GM21390 (cell line): ENCODE measurements at regions not wholly inside any gene's neighbourhood (a gene's known extent, or its start where the extent isn't known, plus 50 kb on each side); places are given as distances from the start of the nearest gene placed in this dataset.

Experiments used
- ATAC-seq: cut with Tn5 transposase; IDR thresholded peaks from one replicate; pipeline ENCODE4 v1.9.1; 2021; ENCODE audit not compliant: unreplicated experiment

DNA sequence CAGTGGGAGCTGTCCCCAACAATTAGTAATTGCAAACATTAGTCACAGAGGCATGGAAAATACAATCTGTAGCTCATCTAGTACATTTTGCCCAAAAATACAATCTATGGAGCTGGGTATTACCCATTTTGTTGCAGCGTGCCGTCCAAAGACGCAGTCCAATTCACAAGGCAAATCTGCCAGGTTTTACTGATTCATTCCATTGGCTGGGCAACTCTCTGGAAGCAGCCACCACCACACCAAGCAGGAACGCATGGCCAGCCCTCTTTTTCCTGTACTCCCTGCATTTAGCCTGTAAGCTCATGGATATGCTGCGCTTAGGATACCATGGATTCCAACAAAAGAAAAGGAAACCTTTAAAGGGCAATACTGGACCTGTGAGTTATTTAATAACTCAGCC lies 60.5 kb upstream of the ARRDC4 start:
- no peak for ATAC-seq

DNA sequence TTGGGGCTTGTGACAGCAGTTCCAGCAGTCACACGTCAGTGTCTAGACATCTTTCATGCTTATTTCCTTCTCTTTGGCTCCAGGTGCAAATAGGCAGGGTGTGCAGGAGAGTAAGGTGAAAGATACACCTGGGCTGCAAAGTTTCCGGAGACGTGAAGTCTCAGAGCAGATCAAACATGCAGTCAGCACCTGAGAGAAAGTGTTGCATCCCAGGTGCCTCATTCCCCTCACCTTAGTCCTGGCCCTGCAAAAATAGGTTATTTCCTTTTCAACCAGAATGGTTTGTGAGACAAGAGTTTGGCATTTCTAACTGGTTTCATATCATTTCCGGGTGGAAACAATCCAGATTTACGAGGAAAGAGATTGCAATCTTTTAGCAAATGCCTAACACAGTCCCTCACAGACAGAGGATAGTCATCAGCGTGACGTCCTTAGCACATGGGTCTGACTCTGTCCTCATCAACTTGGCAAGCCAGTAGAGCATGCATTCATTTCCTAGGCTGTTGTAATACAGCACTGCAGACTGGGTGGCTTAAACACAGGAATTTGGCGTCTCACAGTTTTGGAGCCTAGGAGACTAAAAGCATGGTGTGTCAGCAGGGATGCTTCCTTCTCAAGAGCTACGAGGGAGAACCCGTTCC lies 58.2 kb upstream of the ARRDC4 start:
- no peak for ATAC-seq

DNA sequence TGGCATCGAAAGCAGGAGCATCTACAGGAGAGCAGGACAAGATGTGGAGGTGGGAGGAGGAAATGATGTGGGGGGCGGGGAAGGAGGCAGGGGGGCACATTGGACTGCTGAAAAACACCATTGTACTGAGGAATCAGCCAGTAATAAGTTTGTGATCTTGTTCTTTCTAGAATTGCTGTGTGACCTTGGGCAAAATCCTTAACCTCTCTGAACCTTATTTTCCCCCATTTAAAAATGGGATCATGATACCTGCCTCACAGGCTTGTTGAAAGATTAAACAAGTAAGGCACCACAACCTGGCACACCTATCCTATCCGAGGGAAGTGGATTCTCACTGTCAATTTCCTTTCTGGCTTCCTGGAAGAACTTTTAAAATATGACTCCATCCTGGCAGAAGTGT lies 56.9 kb upstream of the ARRDC4 start:
- ATAC-seq: no peak

DNA sequence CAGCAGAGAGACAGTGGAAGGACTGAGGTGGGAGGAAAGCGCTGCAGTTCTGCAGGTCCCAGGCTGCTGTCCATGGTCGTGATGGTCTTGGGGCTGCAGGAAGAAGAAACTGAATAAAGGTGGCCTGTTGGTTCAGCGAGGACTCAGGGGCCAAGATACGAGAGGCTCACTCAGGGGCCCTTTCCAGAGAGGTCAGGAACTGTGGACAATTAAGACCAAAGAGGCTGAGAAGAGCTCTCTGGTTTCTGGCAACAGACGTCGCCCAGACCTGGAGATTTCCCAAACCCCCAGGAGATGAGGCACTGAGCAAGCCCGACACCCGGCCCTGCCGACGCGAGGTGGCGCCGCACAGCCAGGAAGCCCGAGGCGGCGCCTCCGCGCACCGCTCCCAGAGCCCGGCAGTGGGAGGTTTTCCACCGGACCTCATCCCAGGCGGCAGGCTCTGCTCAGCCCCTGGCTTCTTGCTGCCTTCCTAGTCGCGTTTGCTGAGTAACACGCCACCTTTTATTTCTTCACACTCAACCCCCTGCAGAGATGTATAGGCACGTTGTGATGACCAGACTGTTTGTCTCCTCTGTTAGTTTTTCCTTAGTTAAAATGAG lies 56.4 kb upstream of the ARRDC4 start:
- peak; percentile 55 for ATAC-seq

DNA sequence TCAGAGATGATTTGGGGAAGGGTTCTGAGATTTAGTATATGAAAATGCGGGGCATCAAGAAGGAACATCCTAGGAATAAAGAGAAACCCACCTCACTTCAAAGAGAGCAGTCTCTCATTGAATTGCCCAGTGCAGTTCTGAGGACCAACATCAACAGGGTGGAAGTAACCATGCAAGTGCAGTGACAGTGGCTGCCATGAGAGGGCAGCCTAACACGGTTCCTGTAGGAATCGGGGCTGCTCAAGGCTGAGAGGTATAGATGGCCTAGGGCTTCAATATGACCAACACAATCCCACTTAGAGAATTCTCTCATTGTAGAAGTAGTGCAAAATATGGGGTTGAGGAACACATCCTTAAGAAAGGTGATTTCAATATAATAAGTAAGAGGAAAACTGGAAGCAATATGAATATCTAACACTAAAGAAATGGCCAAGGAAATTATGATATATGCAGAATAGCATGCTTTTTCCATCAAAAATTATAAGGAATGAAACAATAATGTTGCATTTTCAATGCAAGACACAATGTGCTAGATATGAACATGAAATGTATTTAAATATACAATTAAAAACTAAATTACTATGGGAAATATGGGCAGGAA lies 51.1 kb upstream of the ARRDC4 start:
- ATAC-seq: peak; percentile 98
